H1 (cell line): ENCODE measurements at regions not wholly inside any gene's neighbourhood (a gene's known extent, or its start where the extent isn't known, plus 50 kb on each side); places are given as distances from the start of the nearest gene placed in this dataset.

Experiments
- CTCF ChIA-PET: fragments of 300-600 bp; sonication (Branson Sonifier 250); formaldehyde crosslinking; loops from one replicate; lab custom pipeline; 2021; ENCODE audit not compliant: partially characterized antibody; lab: Charles Lee
- POLR2A ChIA-PET: fragments of 300-600 bp; sonication (Branson Sonifier 250); formaldehyde crosslinking; loops from one replicate; lab custom pipeline; 2021; ENCODE audit warnings: inconsistent platforms; ENCODE audit not compliant: partially characterized antibody; lab: Charles Lee
- DNase-seq, 2 experiments: peaks; one replicate each; pipeline versions ENCODE4 v3.0.0 to v3.0.0-alpha.2; 2010 to 2022; ENCODE audit warnings: low spot score in 2 of 2, low read depth in 1 of 2, mixed read lengths in 1 of 2
- FAIRE-seq: peaks from 2 replicates; lab custom pipeline; 2011; peaks lifted over from hg19 to GRCh38; lab: Jason Lieb, UNC
- H2AFZ ChIP-seq: 2 replicates; pipeline ENCODE4 v1.8.1; 2012; ENCODE audit warnings: low read length, inconsistent platforms
- H2AK5ac ChIP-seq: 2 replicates; pipeline ENCODE4 v1.6.1; 2013; ENCODE audit warnings: low read depth, low read length
- H2BK120ac ChIP-seq: replicated peaks from 2 replicates; pipeline ENCODE3; 2013; ENCODE audit warnings: low read depth, low read length, inconsistent platforms
- H2BK12ac ChIP-seq: 2 replicates; pipeline ENCODE4 v1.6.1; 2013; ENCODE audit warnings: low read depth, low read length
- H2BK15ac ChIP-seq: 2 replicates; pipeline ENCODE4 v1.6.1; 2013; ENCODE audit warnings: low read length
- H2BK20ac ChIP-seq: 2 replicates; pipeline ENCODE4 v1.6.1; 2013; ENCODE audit warnings: low read length
- H2BK5ac ChIP-seq: 2 replicates; pipeline ENCODE4 v1.6.1; 2013; ENCODE audit warnings: low read depth, low read length
- H3K14ac ChIP-seq: 2 replicates; pipeline ENCODE4 v1.6.1; 2013; ENCODE audit warnings: inconsistent platforms; ENCODE audit not compliant: insufficient read length
- H3K18ac ChIP-seq: 2 replicates; pipeline ENCODE4 v1.6.1; 2013; ENCODE audit warnings: low read length; ENCODE audit errors: extremely low read depth
- H3K23ac ChIP-seq: 2 replicates; pipeline ENCODE4 v1.6.1; 2013; ENCODE audit warnings: inconsistent platforms; ENCODE audit not compliant: insufficient read length
- H3K23me2 ChIP-seq: 2 replicates; pipeline ENCODE4 v1.6.1; 2013; ENCODE audit warnings: low read depth, low read length
- H3K27ac ChIP-seq: 2 replicates; pipeline ENCODE4 v1.6.1; 2011; ENCODE audit warnings: low read depth, low read length, inconsistent platforms
- H3K27me3 ChIP-seq, 4 experiments: replicated peaks in 1 of 4; 1 replicate in 1 of 4; 2 replicates in 3 of 4; pipeline versions ENCODE4 v1.6.1 to v1.8.1; 2011 to 2013; ENCODE audit warnings: low read length in 3 of 4, mild to moderate bottlenecking in 3 of 4, inconsistent platforms in 2 of 4, mixed read lengths in 2 of 4, moderate library complexity in 1 of 4; ENCODE audit not compliant: control insufficient read depth in 3 of 4, insufficient read depth in 3 of 4; ENCODE audit errors: extremely low read depth in 1 of 4
- H3K36me3 ChIP-seq, 4 experiments: 2 replicates each; pipeline versions ENCODE4 v1.6.1 to v1.8.1; 2011 to 2013; ENCODE audit warnings: mild to moderate bottlenecking in 4 of 4, low read length in 3 of 4, moderate library complexity in 2 of 4, control low read depth in 1 of 4, inconsistent platforms in 1 of 4; ENCODE audit not compliant: insufficient read depth in 4 of 4, control insufficient read depth in 2 of 4
- H3K4ac ChIP-seq: replicated peaks from 2 replicates; pipeline ENCODE3; 2013; ENCODE audit warnings: low read length, low read depth, mixed read lengths, inconsistent platforms; ENCODE audit not compliant: insufficient read length
- H3K4me1 ChIP-seq, 4 experiments: replicated peaks in 1 of 4; 1 replicate in 1 of 4; 2 replicates in 3 of 4; pipeline versions ENCODE4 v1.6.1 to v1.8.1; 2011 to 2013; ENCODE audit warnings: low read length in 3 of 4, inconsistent platforms in 2 of 4, mixed read lengths in 1 of 4; ENCODE audit not compliant: insufficient read depth in 4 of 4, control insufficient read depth in 3 of 4
- H3K4me2 ChIP-seq, 2 experiments: 2 replicates each; pipeline versions ENCODE4 v1.6.1 to v1.8.1; 2011 to 2013; ENCODE audit warnings: low read depth in 2 of 2, low read length in 2 of 2, control low read depth in 1 of 2, inconsistent platforms in 1 of 2, mild to moderate bottlenecking in 1 of 2; ENCODE audit not compliant: insufficient read depth in 1 of 2
- H3K4me3 ChIP-seq, 4 experiments: fragments of 200-600, 300-600 bp in 1 of 4; sonication (generic), shearing (Covaris generic), sonication (Bioruptor Twin) in 1 of 4; 2 replicates each; pipeline versions ENCODE4 v1.5.1 to v1.8.1; 2011 to 2016; ENCODE audit warnings: low read length in 4 of 4, low read depth in 3 of 4, control low read depth in 2 of 4, inconsistent platforms in 2 of 4, mild to moderate bottlenecking in 2 of 4, mixed read lengths in 1 of 4, moderate library complexity in 1 of 4; ENCODE audit not compliant: insufficient read depth in 2 of 4; ENCODE audit errors: extremely low read depth in 1 of 4
- H3K56ac ChIP-seq: replicated peaks from 2 replicates; pipeline ENCODE3; 2013; ENCODE audit warnings: low read depth, mild to moderate bottlenecking, mixed read lengths, low read length, inconsistent platforms; ENCODE audit not compliant: insufficient read length
- H3K79me1 ChIP-seq: 2 replicates; pipeline ENCODE4 v1.6.1; 2013; ENCODE audit warnings: low read depth, low read length, control low read depth
- H3K79me2 ChIP-seq, 2 experiments: 2 replicates each; pipeline versions ENCODE4 v1.6.1 to v1.8.1; 2012 to 2013; ENCODE audit warnings: low read length in 2 of 2, mild to moderate bottlenecking in 2 of 2, inconsistent platforms in 1 of 2; ENCODE audit not compliant: insufficient read depth in 2 of 2, control insufficient read depth in 1 of 2
- H3K9ac ChIP-seq, 4 experiments: replicated peaks in 1 of 4; 1 replicate in 1 of 4; 2 replicates in 3 of 4; pipeline versions ENCODE4 v1.6.1 to v1.8.1; 2011 to 2013; ENCODE audit warnings: low read depth in 3 of 4, low read length in 3 of 4, control low read depth in 2 of 4, mild to moderate bottlenecking in 2 of 4, moderate library complexity in 2 of 4, inconsistent platforms in 1 of 4; ENCODE audit errors: extremely low read depth in 1 of 4
- H3K9me3 ChIP-seq, 2 experiments: 2 replicates each; pipeline versions ENCODE4 v1.6.1 to v1.8.1; 2012 to 2013; ENCODE audit warnings: mild to moderate bottlenecking in 2 of 2, moderate library complexity in 2 of 2, control low read depth in 1 of 2, inconsistent platforms in 1 of 2, low read depth in 1 of 2, low read length in 1 of 2, mixed read lengths in 1 of 2; ENCODE audit not compliant: insufficient read depth in 2 of 2
- H4K20me1 ChIP-seq, 2 experiments: replicated peaks in 1 of 2; 2 replicates each; pipeline versions ENCODE3 to v1.8.1; 2011 to 2013; ENCODE audit warnings: inconsistent platforms in 2 of 2, low read length in 2 of 2, mild to moderate bottlenecking in 1 of 2; ENCODE audit not compliant: insufficient read depth in 2 of 2, control insufficient read depth in 1 of 2
- H4K5ac ChIP-seq: 2 replicates; pipeline ENCODE4 v1.6.1; 2013; ENCODE audit warnings: low read length, low read depth, mixed read lengths, inconsistent platforms; ENCODE audit not compliant: insufficient read length
- H4K8ac ChIP-seq: 2 replicates; pipeline ENCODE4 v1.8.0; 2013; ENCODE audit warnings: mild to moderate bottlenecking, moderate library complexity, low read length, inconsistent platforms; ENCODE audit not compliant: insufficient read depth; ENCODE audit errors: extremely low read depth
- H4K91ac ChIP-seq: replicated peaks from 2 replicates; pipeline ENCODE3; 2013; ENCODE audit warnings: low read length, mixed read lengths, inconsistent platforms; ENCODE audit not compliant: insufficient read length
- BRCA1 ChIP-seq: IDR thresholded peaks from 2 replicates; pipeline ENCODE4 v1.6.1; 2012; ENCODE audit warnings: low read depth, low read length, improper control_type of control experiment
- CTCF ChIP-seq, 3 experiments: IDR thresholded peaks; 1 replicate in 2 of 3; 2 replicates in 1 of 3; pipeline versions ENCODE4 v1.5.1 to v1.6.1; 2011; ENCODE audit warnings: low read length in 3 of 3, mild to moderate bottlenecking in 3 of 3, inconsistent platforms in 2 of 3, low read depth in 1 of 3, moderate library complexity in 1 of 3; ENCODE audit not compliant: insufficient read depth in 1 of 3; ENCODE audit errors: control extremely low read depth in 1 of 3
- RAD21 ChIP-seq, 2 experiments: IDR thresholded peaks in 1 of 2; conservative IDR thresholded peaks in 1 of 2; 2 replicates each; pipeline ENCODE4 v1.6.1; 2011; ENCODE audit warnings: low read depth in 2 of 2, low read length in 2 of 2, improper control_type of control experiment in 1 of 2, inconsistent platforms in 1 of 2, mild to moderate bottlenecking in 1 of 2, moderate library complexity in 1 of 2
- SIN3A ChIP-seq, 2 experiments: IDR thresholded peaks in 1 of 2; conservative IDR thresholded peaks in 1 of 2; 2 replicates each; pipeline ENCODE4 v1.6.1; 2011 to 2012; ENCODE audit warnings: low read length in 2 of 2, improper control_type of control experiment in 1 of 2, low read depth in 1 of 2, mild to moderate bottlenecking in 1 of 2
- SP2 ChIP-seq: IDR thresholded peaks from 2 replicates; pipeline ENCODE4 v1.6.1; 2012; ENCODE audit warnings: mild to moderate bottlenecking, low read length, inconsistent platforms
- WGBS, 2 experiments: shearing (Covaris generic) in 1 of 2; methylation state at CpG; one replicate each; pipeline versions ENCODE4 v1.1.6 to v1.1.7; 2013 to 2015; ENCODE audit warnings: low lambda C conversion rate in 2 of 2, mixed read lengths in 2 of 2, inconsistent platforms in 1 of 2, low coverage in 1 of 2, missing lambda C conversion rate in 1 of 2; ENCODE audit not compliant: insufficient replicate concordance in 2 of 2, insufficient coverage in 1 of 2, insufficient read length in 1 of 2; ENCODE audit errors: extremely low coverage in 1 of 2, missing lambda C conversion rate in 1 of 2; 5-methylcytosine and 5-hydroxymethylcytosine counted together

- Histone ChIP-seq H3K27ac (no peak overlapping the region), H3K9me3 (no peaks in the 10 kb centered on the region), H3K56ac (no peak overlapping the region), H2BK20ac (no peak overlapping the region), H3K23ac (no peak overlapping the region), H3K4me2 (no peak overlapping the region), H3K18ac (no peak overlapping the region), H3K23me2 (no peaks in the 10 kb centered on the region), H2BK12ac (no peak overlapping the region), H4K91ac (no peak overlapping the region), H2BK5ac (no peak overlapping the region), H3K4ac (no peak overlapping the region), H2BK120ac (no peak overlapping the region), H3K14ac (no peak overlapping the region), H4K5ac (no peak overlapping the region), H3K4me3 (no peak overlapping the region), H2BK15ac (no peak overlapping the region), H3K36me3 (no peaks in the 10 kb centered on the region), H3K79me1 (no peaks in the 10 kb centered on the region), H2AK5ac (no peak overlapping the region), H3K4me1 (peaks cover 2 to 8% (median 6%) of the 10 kb centered on the region in 4 experiments), H3K9ac (no peak overlapping the region), H3K79me2 (no peaks in the 10 kb centered on the region), H4K8ac (no peak overlapping the region), H4K20me1 (no peaks in the 10 kb centered on the region), H2AFZ (no peak overlapping the region), H3K27me3 (no peaks in the 10 kb centered on the region)
- no peak for DNase-seq
- WGBS, 2 experiments = 78% methylated on average over 4 of the region's 4 CpGs; no CpG with 5 or more reads in 1 of the 2 experiments
- FAIRE-seq = no peak
- CTCF ChIA-PET = interaction anchor here (0.6 to 1.4 kb wide), 3 partner anchors 11 to 490 kb away, joined by 3 to 6 read pairs (median 3); no protein-coding TSS in a partner anchor
- peak in 2 of 3 experiments; percentile 18 to 38; a peak in 2 of 4 replicates for TF ChIP-seq CTCF (IDR thresholded peaks at IDR 0.05; ENCODE audit: control extremely low read depth in 1 of 3, insufficient read depth in 1 of 3, low read depth in 1 of 3, low read length in 3 of 3)
- no peak for TF ChIP-seq BRCA1
- peak in 1 of 2 experiments; percentile 19; a peak in 1 of 4 replicates for TF ChIP-seq RAD21 (IDR thresholded peaks at IDR 0.05 in 1 of 2, conservative IDR thresholded peaks at IDR 0.05 in 1 of 2; ENCODE audit: low read depth in 2 of 2, low read length in 2 of 2)
- TF ChIP-seq SP2 = no peak
- TF ChIP-seq SIN3A (conservative IDR thresholded peaks at IDR 0.05 in 1 of 2, IDR thresholded peaks at IDR 0.05 in 1 of 2; ENCODE audit: low read depth in 1 of 2, low read length in 2 of 2) = no peak
- POLR2A ChIA-PET = no interaction called here
Measured at GRCh38 chr12:11513288-11513687, 117.9 kb upstream of the PRB2 start.
